Stimulated activated naive CD4-positive, alpha-beta T cell treated with Interleukin-2 at 50 U/mL for 16 hours (primary cell): ENCODE measurements at regions not wholly inside any gene's neighbourhood (a gene's known extent, or its start where the extent isn't known, plus 50 kb on each side); places are given as distances from the start of the nearest gene placed in this dataset.

Source experiments
- DNase-seq: peaks from one replicate; lab custom pipeline; 2025; lab: John Stamatoyannopoulos, UW

GRCh38 chr3:170730071-170730812 lies 139.8 kb downstream of the RPL22L1 start:
- DNase-seq: no peak

GRCh38 chr3:170728181-170728580 lies 141.8 kb downstream of the RPL22L1 start:
- no peak for DNase-seq

- no peak for DNase-seq
These were observed 141.9 kb upstream of the SLC7A14 start for GRCh38 chr3:170727754-170728153.

- DNase-seq: no peak
These were observed 141.2 kb upstream of the SLC7A14 start for GRCh38 chr3:170726976-170727661.

GRCh38 chr3:170725285-170725731 lies 139.4 kb upstream of the SLC7A14 start:
- DNase-seq: no peak

GRCh38 chr3:170724599-170725280 lies 138.9 kb upstream of the SLC7A14 start:
- no peak for DNase-seq

- DNase-seq: no peak
These were observed 137.4 kb upstream of the SLC7A14 start for GRCh38 chr3:170723241-170723640.

- DNase-seq: no peak
These were observed 135.7 kb upstream of the SLC7A14 start for GRCh38 chr3:170721563-170721962.

GRCh38 chr3:170719300-170719699 lies 133.4 kb upstream of the SLC7A14 start:
- DNase-seq: no peak

GRCh38 chr3:170718848-170719247 lies 133.0 kb upstream of the SLC7A14 start:
- no peak for DNase-seq

- no peak for DNase-seq
These were observed 131.8 kb upstream of the SLC7A14 start for GRCh38 chr3:170717410-170718402.

- DNase-seq: no peak
These were observed 130.4 kb upstream of the SLC7A14 start for GRCh38 chr3:170716172-170716805.

- DNase-seq: no peak
These were observed 129.0 kb upstream of the SLC7A14 start for GRCh38 chr3:170714562-170715535.

- no peak for DNase-seq
These were observed 128.2 kb upstream of the SLC7A14 start for GRCh38 chr3:170714122-170714521.

GRCh38 chr3:170713653-170714052 lies 127.8 kb upstream of the SLC7A14 start:
- DNase-seq: no peak

GRCh38 chr3:170712798-170713197 lies 126.9 kb upstream of the SLC7A14 start:
- no peak for DNase-seq

GRCh38 chr3:170712336-170712735 lies 126.5 kb upstream of the SLC7A14 start:
- DNase-seq: no peak

GRCh38 chr3:170711786-170712185 lies 125.9 kb upstream of the SLC7A14 start:
- no peak for DNase-seq

- DNase-seq: no peak
These were observed 123.2 kb upstream of the SLC7A14 start for GRCh38 chr3:170709046-170709445.

- no peak for DNase-seq
These were observed 122.0 kb upstream of the SLC7A14 start for GRCh38 chr3:170707899-170708298.
